HG02981 (cell line): ENCODE measurements at regions not wholly inside any gene's neighbourhood (a gene's known extent, or its start where the extent isn't known, plus 50 kb on each side); places are given as distances from the start of the nearest gene placed in this dataset.

Source experiments
- ATAC-seq: cut with Tn5 transposase; IDR thresholded peaks from one replicate; pipeline ENCODE4 v1.9.1; 2021; ENCODE audit warnings: mild to moderate bottlenecking, moderate library complexity; ENCODE audit not compliant: unreplicated experiment

DNA sequence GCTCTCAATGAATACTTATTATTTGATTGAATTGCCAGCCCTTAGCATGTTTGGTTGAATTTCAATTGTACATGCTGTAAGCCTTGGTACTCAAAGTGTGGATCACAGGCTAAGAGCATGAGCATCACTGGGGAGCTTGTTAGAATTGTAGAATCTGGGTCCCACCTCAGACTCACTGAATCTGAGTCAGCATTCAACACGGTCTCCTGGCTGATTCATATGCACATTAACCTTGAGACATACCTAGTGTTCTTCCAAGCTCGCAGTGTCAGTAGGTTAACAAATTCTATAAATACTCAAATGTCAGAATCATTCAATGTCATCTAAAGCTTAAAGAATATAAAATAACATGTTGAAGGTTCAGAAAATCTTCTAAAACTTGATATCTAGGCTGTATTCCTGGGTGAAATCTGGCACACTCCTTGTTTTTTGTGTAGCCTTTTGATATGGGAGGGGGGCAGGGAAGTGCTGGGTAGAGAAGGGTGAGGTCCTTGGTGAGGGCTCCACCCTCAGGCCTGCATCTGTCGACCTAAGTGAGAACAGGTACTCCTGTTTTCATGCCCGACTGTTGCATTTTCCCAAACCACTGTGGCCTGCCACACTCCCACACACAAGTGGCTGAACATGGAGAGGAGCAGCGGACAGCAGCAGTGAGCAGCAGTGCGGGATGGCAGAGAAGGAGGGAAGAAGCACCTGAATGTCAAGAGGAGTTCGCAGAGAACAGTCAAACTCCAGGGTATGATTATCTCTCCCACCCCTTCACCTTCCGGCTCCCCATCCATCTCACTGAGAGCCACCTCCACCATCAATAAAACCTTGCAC, 529.6 kb upstream of the IGFBP7 start:
- ATAC-seq, result no peak

- ATAC-seq, result no peak
Measured at GRCh38 chr4:57635910-57636309, 525.7 kb upstream of the IGFBP7 start.

GRCh38 chr4:57633212-57633859, 523.2 kb upstream of the IGFBP7 start:
- no peak for ATAC-seq

DNA sequence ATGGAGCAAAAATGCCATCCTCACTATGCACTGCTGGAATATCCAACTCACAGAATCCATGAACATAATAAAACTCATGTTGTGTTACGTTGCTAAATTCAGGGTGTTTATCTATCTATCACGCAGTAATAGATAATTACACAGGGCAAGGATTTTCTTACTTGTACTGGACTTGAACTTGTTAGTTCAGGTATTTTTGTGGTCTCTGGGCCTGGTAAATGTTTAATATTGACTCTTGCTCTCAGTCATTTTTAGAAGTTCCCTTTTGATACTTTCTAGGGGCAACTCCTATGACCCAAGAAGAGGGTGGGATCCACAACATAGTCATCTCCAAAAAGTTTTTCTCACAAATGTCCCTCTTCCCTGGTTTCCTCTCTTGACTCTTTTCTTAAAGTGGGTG, 522.4 kb upstream of the IGFBP7 start:
- ATAC-seq, result no peak

GRCh38 chr4:57631147-57631546, 521.0 kb upstream of the IGFBP7 start:
- no peak for ATAC-seq

DNA sequence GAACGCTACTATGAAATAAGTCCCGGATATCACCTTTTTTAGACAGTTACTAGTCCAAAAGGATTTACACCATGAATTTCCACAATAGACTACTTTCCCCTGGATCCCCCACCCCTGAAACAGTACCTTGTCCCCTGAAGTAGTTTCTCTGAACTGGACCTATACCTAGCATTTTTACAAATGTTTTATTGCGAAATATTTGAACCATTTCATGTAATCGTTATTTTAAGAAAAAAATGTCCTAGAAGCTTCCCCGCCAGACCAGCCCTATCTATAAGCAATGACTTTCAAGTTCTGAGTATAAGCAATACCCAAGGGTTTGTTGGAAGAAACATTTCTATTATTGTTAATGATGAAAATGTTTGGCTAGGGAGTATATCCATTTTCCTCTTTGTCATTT, 517.8 kb upstream of the IGFBP7 start:
- no peak for ATAC-seq

DNA sequence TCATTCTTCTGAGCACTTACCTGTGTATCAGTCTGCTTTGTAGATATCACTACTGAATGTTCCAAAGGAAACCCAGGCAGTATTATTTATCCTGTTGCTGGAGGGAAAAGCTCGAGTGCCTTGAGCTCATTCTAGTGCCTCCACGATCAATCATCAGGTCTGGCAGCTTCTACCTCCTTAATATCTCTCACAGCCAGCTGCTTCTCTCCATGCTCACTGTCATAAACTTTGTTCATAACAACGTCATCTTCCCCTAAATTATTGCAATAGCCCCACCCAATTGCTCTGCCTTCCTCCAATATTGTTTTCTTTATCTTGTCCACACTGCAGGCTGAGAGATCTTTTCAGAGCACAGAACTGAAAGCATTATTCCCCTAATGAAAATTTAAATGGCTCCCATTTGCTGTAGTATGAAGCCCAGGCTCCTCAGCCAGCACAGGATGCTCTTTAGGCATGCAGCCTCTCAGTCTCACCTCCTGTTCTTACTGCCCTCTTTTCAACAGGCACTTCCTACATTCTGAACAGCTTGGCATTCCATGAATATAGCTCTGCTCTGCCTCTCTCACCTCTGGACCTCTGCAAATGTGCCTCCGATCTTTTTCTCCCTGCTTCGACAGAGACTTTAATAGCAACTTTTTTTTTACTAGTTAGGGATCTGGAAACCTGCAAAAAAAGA, 504.2 kb upstream of the IGFBP7 start:
- ATAC-seq, result no peak

GRCh38 chr4:57612279-57612678, 502.1 kb upstream of the IGFBP7 start:
- ATAC-seq, result no peak

DNA sequence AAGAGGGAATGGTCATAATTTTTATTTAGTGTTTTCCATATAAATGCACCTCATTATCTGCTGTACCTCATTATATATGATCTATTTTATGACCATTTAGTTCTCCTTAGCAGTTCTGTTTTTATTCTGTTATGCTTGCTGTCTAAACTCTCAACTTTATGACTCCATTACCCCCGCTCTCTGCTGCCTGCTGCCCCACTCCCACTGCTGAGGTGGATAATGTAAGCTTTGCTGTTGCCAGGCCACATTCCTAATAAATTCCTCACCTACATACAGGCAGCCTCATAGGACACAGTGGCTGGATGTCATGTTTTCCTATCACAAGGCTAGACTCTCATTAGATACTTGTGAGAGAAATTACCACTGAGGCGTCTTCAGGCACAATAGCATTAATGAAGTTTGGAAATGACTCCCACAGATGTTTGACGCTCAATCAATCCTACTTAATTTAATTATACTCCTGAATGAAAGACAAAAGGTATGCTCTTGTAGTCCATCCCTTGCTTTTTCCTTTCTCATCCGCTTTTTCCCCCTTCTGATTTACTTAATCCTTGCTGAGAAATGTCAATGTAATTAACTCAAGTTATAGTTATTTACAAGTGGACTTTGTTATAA, 497.5 kb upstream of the IGFBP7 start:
- ATAC-seq, result no peak

GRCh38 chr4:57605376-57605775, 495.2 kb upstream of the IGFBP7 start:
- no peak for ATAC-seq

DNA sequence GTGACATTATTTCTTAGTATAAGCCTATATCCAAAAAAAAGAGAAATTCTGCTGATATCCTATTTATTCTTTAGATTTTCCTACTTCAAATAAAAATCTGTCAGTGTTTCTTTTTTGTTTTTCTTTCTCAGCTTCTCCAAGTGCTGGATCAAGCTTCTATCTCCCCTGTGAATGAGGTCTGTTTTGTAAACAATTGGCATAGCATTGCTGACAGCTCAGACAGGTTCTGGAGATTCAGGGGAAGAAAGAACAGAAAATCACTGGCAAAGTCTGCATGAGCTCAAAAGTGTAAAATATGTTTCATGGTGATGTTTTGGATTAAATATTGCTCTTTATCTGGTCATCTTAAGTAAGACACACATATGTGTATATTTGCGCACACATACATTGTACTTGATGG, 492.0 kb upstream of the IGFBP7 start:
- no peak for ATAC-seq

- ATAC-seq, result no peak
Measured at GRCh38 chr4:57591073-57591472, 480.9 kb upstream of the IGFBP7 start.

- ATAC-seq, result no peak
Measured at GRCh38 chr4:57588557-57588956, 478.4 kb upstream of the IGFBP7 start.

DNA sequence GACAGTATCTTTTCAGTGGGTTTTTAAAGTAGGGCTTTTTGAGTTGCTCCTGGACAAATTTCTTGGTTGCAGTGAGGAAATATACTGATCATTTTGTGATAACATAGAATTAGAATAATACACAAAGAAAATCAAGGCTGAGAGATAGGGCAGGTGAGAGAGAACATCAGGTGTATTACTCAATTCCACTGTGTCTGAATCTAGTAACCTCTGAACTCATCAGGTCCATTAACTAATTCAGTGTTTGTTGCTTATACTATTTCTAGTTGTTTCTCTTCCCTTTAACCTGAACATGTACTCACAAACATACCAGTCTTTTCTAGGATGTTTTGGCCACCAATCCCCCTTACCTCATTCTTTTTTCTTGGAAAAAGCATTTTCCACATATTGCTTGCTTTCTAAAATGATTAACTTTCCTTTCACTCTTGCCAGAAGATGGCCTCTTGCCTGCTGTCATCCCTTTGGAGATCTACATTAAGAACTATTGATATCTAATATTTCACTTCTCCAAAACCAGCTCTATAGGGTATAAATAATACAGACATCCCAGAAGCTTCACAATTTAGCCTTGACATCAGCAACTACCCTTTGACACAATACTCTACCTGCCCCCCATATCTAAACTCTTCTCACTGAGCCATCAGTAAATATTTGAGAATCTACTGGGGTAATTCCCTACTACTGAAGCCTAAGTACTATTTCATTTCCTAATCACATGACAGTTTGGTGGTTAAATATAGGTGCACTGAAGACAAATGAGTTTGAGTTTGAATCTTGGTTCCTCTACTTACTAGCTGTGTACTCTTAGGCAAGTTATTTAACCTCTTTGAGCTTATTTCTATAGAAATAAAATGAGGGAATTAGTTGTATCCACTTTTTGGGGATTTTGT, 470.8 kb upstream of the IGFBP7 start:
- no peak for ATAC-seq

- no peak for ATAC-seq
Measured at GRCh38 chr4:57575426-57575825, 465.2 kb upstream of the IGFBP7 start.

GRCh38 chr4:57554556-57555092, 444.4 kb upstream of the IGFBP7 start:
- ATAC-seq, result no peak

- ATAC-seq, result no peak
Measured at GRCh38 chr4:57553728-57554127, 443.5 kb upstream of the IGFBP7 start.

GRCh38 chr4:57550198-57550597, 440.0 kb upstream of the IGFBP7 start:
- ATAC-seq, result no peak

DNA sequence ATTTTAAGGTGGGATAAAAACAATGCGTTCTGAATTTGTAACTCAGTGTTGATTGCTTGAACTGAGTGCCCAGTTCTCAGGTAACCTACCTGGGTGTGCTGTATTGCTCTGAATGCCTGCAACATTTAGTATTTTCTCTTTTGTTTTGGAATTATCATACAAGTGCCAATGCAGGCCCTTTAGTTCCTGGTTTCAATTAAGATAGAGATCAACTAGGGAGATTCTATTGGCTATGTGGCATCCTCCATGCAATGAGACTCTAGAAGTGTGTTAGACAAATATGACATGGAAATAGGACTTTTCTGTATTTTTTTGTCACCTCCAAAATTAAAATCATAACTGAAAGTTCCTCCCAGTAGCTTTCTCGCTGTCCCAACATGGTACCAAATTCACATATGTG, 438.7 kb upstream of the IGFBP7 start:
- no peak for ATAC-seq
